OCI-LY3 (cell line): ENCODE measurements at regions not wholly inside any gene's neighbourhood (a gene's known extent, or its start where the extent isn't known, plus 50 kb on each side); places are given as distances from the start of the nearest gene placed in this dataset.

Experiments used
- CTCF ChIP-seq: fragments of 200-600, 300-600 bp; sonication (generic); IDR thresholded peaks from 2 replicates; pipeline ENCODE4 v1.5.1; 2014; ENCODE audit warnings: antibody characterized with exemption, low read length, low read depth
- EZH2phosphoT487 ChIP-seq: fragments of 200-600 bp; shearing (Covaris generic); IDR thresholded peaks from 2 replicates; pipeline ENCODE4 v1.6.1; 2018; ENCODE audit warnings: antibody characterized with exemption, mixed run types, low read depth

- no peak for TF ChIP-seq CTCF
- TF ChIP-seq EZH2phosphoT487, result no peak
Measured at GRCh38 chr6:27582928-27583725, 110.2 kb upstream of the ZNF184 start.
